A172 (cell line): ENCODE measurements at regions not wholly inside any gene's neighbourhood (a gene's known extent, or its start where the extent isn't known, plus 50 kb on each side); places are given as distances from the start of the nearest gene placed in this dataset.
"Not testable (repeated sequence)": the region's sequence is repeated elsewhere in the genome, so short reads cannot be mapped to it uniquely, and the experiment has no call there.

ENCODE experiments used
- DNase-seq: peaks from one replicate; pipeline ENCODE4 v3.0.0-alpha.2; 2015; ENCODE audit warnings: low spot score

DNA sequence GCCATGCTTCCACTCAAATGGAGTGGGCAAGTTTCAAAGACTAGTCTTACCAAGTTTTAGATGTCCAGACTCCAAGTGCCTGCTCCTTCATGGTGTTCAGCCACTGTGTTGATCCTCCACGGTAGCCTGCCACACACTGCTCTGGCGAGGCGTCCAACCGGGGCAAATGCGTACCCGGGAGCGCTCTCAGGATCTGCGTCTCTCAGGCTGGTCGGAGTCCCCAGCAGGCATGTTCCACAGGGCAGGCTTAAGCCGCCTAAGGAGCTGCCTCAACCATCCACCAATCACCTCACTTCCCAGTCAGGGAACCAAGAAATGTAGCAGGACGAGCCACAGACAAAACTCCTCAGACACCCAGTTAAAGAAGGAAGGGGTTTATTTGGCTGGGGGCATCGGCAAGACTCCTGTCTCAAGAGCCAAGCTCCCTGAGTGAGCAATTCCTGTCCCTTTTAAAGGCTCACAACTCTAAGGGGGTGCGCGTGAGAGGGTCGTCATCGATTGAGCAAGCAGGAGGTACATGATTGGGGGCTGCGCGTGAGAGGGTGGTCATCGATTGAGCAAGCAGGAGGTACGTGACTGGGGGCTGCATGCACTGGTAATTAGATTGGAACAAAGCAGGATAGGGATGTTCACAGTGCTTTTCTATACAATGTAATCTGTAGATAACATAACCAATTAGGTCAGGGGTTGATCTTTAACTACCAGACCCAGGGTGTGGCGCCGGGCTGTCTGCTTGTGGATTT, 816.2 kb downstream of the TRIB2 start:
- DNase-seq = not testable (repeated sequence)

DNA sequence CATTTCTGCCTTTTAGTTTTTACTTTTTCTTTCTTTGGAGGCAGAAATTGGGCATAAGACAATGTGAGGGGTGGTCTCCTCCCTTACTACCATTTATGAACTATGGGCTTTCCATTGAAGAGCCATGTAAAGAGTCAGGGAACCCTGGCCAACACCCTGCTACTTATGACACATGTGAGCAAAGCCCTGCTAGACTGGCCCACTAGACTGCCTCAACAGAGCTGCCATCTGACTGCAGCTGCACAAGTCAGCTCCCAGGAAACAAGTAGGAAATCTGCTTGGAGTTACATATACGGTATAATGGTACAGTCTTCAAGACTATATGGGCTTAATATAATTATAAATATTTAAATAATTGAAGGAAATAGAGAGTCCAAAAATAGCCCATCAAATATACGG, 816.8 kb downstream of the TRIB2 start:
- DNase-seq = no peak

DNA sequence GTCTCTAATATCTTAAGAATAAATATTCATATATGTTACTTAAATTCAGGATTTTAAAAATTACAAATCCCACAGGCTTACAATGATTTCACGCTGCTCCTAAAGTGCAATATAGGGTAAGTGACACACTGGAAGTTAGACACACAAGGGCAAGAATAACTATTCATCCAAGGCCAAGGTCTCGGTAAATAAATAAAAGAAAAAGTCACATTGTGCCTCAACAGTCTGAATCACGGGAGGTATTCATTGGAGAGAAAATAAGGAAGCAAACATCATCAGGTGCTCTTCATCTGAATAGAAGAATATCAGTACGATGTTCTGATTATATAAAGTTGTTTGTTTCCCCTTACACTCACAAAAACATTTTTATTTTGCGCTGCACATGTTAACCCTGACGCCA, 820.2 kb downstream of the TRIB2 start:
- no peak for DNase-seq

DNA sequence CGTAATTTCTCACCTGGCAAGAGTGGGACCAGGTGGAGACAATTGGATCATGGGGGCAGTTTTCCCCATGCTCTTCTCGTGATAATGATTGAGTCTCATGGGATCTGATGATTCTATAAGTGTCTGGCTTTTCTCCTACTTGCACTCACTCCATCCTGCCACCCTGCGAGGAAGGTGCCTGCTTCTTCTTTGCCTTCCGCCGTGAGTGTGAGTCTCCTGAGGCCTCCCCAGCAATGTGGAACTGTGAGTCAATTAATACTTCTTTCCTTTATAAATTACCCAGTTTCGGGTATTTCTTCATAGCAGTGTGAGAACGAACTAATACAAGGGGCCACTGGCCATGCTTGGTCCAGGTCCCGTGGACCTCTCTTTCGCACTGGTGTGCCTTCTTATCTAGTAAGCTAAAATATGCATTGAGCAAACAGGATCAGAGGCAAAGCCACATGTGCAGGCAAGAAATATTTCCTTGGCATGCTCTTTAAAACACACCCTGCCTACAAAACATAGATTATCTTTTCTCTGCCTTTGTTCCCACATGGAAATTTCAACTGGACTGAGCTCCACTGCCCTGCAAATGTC, 821.1 kb downstream of the TRIB2 start:
- no peak for DNase-seq

DNA sequence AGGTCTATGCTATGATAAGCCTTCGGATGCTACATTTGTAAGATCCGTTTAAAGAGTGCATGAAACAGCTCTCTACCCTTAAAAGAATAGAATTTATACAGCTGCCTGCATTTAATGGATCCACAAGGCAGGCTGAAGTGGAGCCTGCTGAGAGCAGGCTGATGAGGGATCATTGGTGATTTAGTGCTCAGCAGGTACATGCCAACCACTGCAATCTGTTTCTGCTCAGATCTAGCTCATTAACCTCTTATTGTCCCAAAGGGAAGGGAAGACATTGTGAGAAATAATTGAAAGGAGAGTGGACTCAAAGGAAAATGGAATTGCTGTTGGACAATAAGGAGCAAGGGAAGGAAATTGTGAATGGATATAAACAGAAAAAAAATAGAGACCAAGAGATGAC, 822.6 kb downstream of the TRIB2 start:
- DNase-seq = no peak

DNA sequence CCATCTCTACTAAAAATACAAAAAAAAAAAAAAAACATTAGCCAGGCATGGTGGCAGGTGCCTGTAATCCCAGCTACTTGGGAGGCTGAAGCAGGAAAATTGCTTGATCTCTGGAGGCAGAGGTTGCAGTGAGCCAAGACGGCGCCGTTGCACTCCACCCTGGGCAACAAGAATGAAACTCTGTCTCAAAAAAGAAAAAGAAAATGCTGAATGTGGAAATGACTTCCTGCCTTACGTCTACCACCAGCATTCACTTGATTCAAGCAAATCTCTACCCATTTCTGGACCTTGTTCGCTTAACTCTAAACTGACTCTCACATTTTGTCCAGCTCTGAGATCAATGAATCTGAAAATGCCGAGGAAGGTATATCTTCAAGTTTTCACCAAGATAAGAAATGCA, 825.3 kb downstream of the TRIB2 start:
- DNase-seq = no peak

DNA sequence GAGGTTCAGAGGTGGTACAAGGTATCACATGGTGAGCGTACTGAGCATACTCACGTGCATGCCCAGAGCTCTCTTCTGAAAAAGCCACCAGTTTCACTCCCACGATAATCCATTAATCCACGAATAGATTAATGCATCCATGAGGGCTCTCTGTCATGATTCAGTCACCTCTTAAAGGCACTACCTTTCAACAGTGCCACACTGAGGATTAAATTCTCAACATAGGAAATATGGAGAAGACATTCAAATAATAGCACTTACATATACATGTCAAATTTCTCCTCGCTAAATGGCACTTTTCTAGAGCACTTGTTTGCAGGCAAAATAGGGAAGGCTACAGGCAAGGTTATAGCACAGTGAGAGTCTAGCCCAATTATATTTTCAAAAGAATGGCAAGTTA, 825.9 kb downstream of the TRIB2 start:
- no peak for DNase-seq

DNA sequence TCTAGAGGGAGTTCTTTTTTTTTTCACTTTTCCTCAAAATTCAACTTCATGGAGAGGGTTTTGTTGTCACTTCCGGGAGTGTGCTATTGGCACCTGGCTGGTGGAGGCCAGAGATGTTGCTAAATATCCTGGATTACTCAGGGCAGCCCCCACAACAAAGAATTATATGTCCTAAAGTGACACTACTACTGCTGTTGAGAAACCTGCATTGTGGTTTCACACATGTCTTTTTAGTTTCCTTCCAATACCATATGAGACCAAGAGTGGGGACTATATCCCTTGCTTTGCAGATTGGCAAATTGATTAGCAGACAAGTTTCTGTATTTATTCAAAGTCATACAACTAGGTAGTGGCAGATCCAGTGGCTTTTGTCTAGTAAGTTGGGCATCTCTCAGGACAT, 826.8 kb downstream of the TRIB2 start:
- no peak for DNase-seq

DNA sequence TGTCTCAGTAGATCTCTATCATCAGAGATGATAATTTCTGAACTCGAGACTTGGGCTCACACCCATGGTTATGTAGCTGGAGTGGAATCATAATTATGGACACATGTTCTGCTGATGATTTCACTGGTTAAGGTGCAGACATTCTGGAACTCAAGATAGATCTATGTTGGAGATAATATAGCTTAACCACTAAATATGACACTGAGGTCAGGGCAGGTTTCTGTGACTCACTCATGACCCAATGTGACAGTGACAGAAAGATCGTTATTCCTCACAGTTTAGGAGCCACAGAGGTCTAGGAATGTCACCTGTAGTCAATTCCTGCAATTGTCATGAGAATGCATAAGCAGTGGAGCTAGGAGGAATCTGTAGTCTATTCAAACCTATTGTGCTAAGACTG, 828.6 kb downstream of the TRIB2 start:
- peak; percentile 13 for DNase-seq

DNA sequence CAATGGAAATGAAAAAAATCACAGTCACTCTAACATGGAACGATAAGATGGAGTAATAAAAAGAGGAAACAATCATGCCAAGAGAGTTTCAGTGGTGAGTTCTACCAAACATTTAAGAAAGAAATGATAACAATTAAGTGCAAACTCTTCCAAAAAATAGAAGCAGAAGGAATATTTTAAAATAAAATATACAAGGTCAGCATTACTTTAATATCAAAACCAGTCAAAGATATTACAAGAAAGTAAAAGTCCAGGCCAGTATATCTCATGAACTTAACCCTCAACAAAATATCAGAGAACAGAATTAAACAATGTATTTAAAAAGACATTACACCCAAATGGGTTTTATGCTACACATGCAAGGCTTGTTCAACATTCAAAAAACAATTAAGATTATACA, 829.4 kb downstream of the TRIB2 start:
- no peak for DNase-seq

DNA sequence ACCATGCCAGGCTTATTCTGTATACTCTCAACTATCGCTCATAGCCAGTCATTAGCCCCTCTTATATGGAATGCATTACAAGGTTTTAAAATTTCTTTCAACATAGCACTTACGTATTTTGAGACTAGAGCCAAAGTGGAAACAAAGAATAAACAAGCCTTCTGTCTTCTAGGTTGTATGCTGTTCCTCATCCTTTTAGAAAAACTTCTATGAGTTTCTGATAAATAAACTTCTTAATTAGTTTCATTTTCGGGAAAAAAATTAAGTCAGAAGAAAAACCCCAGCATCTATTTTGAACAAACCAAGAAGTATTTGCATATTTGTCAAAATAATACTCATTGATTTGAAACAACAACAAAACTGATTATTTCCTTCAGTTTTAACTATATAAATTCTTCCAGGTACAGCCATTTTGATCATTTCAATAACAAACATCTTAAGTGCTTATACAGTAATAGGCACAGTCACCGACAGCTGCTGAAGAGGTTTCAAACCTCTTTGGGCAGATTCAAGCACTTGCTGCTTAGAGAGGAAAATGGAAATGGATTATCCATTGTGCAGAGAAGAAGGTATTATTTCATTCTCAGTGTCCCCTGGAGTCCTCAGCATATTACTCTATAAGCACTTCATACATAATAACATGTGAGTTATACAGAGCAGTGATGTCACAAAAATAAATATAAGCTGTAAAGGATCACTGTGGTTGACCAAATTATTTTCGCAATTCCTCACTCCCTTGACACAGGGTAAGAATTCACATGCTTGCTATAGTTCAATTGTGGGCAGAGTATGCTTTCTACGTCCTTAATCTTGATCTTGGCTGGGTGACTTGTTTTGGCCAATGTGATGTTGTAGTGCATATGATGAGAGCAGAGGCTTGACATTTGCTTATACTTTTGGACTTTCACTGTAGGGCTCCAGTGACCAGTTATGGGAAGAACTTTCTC, 833.8 kb downstream of the TRIB2 start:
- no peak for DNase-seq

DNA sequence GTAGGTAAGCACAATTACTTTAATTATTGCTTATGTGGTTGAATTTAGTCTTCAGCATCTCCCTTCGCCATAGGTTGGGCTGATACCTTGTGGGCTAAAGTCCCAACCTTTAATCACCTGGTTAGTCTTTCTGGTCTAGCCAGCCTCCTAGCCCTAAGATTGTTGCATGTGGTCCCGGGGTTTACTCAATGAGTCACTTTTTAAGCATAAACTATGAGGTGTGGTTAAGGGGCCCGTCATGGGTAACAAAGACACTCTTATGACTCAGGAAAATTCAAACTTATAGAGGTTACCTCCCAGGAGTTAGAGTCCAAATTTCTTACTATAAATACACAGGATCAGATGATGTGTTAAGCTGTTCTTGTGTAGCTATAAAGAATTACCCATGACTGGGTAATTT, 841.6 kb downstream of the TRIB2 start:
- DNase-seq = peak; percentile 91

DNA sequence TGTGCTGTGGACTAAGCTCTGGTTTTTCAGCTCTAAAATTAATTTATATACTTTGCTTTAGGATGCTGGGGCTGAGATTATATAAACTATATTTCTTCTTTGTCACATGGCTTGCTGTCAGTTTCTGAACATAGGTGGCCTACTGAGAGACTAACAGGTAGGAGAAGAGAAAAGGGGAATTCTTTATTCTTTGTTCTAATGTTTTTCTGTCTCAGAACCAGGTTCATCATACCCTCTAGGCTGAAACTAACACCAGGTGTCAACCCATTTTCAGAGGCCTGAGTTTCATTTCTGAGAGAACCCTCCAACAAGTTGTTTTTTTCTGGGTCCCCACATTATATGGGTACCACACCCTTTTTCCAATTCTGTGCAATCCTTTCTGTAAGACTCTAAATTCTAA, 843.6 kb downstream of the TRIB2 start:
- DNase-seq = no peak

DNA sequence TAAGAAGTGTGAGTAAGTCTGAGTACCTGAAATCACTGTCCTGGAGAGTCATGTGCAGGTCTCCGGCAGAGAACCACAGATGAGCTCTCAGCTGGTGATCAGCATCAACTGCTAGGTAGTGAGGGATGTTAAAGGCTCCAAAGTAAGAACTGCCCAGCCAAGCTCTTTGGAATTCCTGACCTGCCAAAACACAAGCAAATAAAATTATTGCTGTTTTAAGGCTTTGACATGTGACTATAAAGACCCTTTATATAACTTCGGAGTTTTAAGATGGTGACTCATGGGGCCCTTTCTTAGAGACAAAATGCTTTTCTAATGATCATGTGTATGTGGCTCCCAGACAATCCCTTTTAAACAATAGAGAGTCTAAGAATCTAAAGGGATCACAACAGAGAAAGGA, 855.7 kb downstream of the TRIB2 start:
- DNase-seq = peak; percentile 42

DNA sequence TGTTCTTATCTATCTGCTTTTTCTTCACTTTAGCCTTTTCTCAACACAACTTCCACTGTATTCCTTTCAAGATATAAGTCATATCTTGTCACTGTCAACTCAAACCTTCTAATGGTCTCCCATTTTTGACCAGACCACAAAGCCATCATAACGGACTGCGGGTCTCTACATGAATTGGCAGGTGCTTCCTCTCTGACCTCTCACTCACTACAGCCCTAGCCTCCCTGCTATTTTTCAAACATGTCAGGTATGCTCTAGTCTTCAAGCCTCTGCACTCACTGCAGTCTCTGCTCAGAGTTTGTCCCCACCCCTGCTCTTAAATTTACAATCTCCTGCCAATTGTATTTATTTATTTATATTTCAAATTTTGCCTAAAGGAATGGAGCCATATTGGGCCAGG, 858.1 kb downstream of the TRIB2 start:
- no peak for DNase-seq

DNA sequence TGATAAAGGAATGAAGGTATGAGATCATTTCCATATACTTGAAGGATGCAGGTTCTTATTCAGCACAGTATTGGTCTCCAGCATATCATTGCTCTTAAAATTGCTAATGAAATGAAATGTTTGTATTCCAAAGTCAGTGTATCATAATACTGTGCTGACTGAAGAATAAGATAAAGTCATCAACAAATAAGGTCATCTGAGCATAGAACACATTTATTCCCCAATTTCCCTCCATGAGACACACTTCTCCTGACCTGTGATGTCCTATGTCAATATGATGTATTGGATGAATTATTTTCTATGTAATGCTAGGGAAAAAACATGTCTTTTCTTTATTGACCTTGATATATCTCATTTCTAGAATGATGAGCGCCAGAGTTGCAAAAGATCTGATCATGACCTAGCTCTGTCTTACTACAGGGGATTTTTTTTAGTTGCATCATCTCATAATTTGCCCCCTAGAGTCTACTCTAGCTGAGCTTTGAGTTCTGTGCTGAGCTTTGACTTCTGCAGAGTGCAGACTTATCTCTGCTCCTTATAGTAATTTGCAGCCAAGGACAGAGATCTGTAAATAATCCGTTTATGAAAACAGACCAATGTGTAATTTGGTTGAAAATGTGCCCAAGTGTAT, 859.8 kb downstream of the TRIB2 start:
- no peak for DNase-seq

DNA sequence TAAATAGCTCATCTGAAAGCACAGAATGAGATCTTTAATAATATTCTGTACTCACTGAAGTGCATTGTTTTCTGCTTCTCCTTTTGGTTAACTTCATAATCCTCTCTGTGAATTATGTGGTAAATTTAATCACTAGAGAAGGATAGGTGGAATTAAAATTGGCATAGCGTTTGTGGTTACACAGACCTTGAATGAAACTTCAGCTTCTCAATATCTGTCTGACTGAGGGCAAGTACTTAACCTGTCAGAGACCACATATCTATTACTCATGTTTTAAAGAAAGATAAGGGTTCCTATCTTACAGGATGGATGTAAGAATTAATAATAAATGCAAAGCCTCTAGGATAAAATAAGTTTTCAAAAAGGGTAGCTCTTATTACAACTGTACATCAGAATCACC, 861.8 kb downstream of the TRIB2 start:
- peak; percentile 59 for DNase-seq

DNA sequence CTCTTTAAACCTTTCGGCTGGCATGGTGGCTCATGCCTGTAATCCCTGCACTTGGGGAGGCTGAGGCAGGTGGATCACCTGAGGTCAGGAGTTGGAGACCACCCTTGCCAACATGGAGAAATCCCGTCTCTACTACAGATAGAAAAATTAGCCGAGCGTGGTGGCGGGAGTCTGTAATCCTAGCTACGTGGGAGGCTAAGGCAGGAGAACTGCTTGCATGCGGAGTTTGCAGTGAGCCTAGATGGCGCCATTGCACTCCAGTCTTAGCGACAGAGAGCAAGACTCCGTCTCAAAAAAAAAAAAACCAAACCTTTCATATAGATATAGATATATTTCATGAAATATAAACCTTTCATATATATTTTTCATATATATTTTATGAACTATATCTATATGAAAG, 864.7 kb downstream of the TRIB2 start:
- peak; percentile 19 for DNase-seq

DNA sequence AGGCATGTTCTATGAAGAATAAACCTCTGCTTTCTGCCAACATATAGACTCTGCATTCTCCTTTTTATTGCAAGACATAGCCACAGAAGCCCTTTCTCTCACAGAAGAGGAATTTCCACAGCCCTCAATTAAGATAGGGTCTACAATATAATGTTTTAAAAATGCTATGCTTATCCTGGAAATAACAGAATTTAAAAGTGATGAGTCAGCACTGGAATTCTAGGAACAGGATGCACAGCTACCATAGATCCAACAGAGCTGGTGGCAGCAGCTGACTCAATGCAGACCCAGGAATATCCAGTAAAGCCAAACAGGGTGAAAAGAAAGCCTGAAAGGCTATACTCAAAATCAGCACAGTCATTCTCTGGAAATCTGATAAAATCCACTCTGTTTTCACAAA, 866.9 kb downstream of the TRIB2 start:
- no peak for DNase-seq

DNA sequence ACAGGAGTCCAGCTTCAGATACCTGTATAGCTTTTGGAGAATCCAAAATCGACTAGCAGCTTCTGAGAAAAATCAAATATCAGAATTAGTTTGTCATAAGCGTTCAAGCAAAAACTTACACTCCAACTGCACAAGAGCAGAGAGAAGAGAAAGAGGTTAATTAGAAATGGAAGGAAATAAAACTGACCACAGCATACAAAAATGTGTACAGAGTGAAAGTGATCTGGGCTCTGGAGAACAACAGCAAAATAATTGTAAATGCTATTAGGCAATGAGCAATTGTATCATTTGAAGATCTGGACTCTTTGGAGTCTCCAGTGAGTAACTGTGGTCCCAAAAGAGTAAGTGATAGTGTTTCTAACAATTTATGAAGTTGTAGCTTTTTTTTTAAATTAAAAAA, 867.3 kb downstream of the TRIB2 start:
- no peak for DNase-seq

DNA sequence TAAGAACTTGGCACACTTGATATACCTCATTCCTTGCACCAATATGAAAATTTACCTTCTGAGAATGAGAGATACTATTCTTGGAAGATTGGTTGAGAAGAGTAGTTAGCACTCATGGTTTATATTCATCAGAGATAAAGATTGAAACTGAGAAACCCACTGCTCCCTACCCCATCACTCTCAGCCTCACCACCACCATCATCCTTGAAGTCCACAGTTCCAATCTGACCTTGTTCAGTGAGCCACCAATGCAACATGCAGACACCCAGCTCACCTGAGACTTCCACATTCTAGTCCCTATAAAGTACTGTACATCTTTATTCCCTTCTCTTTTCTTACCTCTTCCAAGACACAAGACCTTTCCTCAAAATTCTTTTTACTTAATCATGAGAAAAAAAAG, 869.0 kb downstream of the TRIB2 start:
- no peak for DNase-seq

DNA sequence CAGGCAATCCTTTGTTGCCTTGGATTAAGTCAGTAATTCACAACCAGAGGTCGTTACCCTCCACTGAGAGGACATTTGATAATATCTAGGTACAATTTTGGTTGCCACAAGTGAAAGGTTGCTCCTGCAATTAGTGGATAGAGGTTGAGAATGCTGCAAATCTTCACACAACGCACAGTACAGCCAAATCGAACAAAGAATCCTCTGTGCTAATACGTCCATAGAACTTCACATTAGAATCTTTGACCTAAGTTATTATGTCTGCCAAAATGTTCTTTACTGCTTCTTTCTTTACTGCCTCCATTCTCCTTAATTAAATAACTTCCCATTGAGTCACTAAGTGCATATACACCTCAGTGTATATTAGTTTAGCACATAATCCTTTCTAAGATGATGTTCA, 879.5 kb downstream of the TRIB2 start:
- DNase-seq = no peak
